Cardiac fibroblast (primary cell): ENCODE measurements at regions not wholly inside any gene's neighbourhood (a gene's known extent, or its start where the extent isn't known, plus 50 kb on each side); places are given as distances from the start of the nearest gene placed in this dataset.

ENCODE experiments used
- DNase-seq, 2 donors: peaks; one replicate each; pipeline versions ENCODE4 v3.0.0 to v3.0.0-alpha.2; 2010; ENCODE audit warnings: low read depth in 2 of 2
- H3K4me3 ChIP-seq, 2 donors: replicated peaks in 1 of 2; 1 replicate in 1 of 2; 2 replicates in 1 of 2; pipeline ENCODE4 v1.5.1; 2011; ENCODE audit warnings: low read depth in 2 of 2, low read length in 2 of 2, mild to moderate bottlenecking in 2 of 2, moderate library complexity in 1 of 2
- CTCF ChIP-seq: IDR thresholded peaks from one replicate; pipeline ENCODE4 v1.5.1; 2011; ENCODE audit warnings: low read depth, mild to moderate bottlenecking, low read length, inconsistent platforms

- TF ChIP-seq CTCF = no peak
- no peak overlapping the region for H3K4me3 ChIP-seq
- no peak for DNase-seq
Measured at GRCh38 chr4:164695650-164696049, 58.3 kb upstream of the SMIM31 start.

GRCh38 chr4:164700471-164700870, 53.5 kb upstream of the SMIM31 start:
- TF ChIP-seq CTCF = no peak

GRCh38 chr4:164701665-164702064, 52.3 kb upstream of the SMIM31 start:
- no peak overlapping the region for H3K4me3 ChIP-seq
- TF ChIP-seq CTCF = no peak
- DNase-seq = no peak

More at GRCh38 chr4:164700471-164700870, 53.5 kb upstream of the SMIM31 start:
- DNase-seq = no peak
- no peak overlapping the region for H3K4me3 ChIP-seq
